Amniotic stem cell (primary cell): ENCODE measurements at regions not wholly inside any gene's neighbourhood (a gene's known extent, or its start where the extent isn't known, plus 50 kb on each side); places are given as distances from the start of the nearest gene placed in this dataset.
"Not testable (repeated sequence)": the region's sequence is repeated elsewhere in the genome, so short reads cannot be mapped to it uniquely, and the experiment has no call there.

Source experiments
- DNase-seq: peaks from one replicate; lab custom pipeline; 2025; lab: John Stamatoyannopoulos, UW

DNA sequence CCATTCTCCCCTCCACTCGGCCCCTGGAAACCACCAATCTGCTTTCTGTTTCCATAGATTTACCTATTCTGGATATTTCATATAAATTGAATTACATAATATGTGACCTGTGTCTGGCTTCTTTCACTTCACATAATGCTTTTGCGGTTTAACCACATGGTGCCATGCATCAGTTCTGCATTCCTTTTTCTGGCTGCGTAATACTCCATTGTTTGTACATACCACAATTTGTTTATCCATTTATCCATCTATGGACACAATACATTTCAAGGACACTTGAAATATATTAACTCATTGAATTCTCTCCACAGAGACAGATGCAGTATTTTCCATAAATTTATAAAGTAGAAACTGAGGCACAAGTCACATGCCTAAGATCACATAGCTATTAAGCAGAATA is 110.3 kb upstream of the ETV6 start:
- DNase-seq = no peak

GRCh38 chr12:11540156-11540555 is 109.3 kb upstream of the ETV6 start:
- no peak for DNase-seq

- DNase-seq = no peak
Measured at GRCh38 chr12:11540615-11541310, 108.7 kb upstream of the ETV6 start.

DNA sequence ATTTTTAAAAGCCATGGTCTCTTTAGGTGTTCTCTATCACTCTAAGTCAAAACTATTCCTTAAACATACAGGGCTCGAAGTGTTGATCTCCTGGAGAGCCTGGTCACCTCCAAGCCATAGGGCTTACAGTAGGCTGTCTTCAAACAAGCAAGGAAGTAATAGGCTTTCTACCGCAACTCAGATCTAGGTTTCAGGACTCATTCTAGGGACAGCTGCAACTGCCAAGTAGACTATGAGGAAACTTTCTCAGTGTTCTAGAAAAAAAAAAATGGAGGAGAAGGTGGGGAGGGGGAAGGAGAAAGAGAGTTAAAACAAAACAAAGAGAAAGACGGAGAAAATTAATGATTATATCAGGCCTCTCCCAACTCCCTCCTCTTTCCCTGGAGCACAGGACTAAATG is 106.9 kb upstream of the ETV6 start:
- DNase-seq = no peak

- no peak for DNase-seq
Measured at GRCh38 chr12:11543457-11544158, 105.9 kb upstream of the ETV6 start.

GRCh38 chr12:11545484-11546330 is 103.8 kb upstream of the ETV6 start:
- DNase-seq = no peak

GRCh38 chr12:11546582-11547270 is 102.7 kb upstream of the ETV6 start:
- not testable (repeated sequence) for DNase-seq

DNA sequence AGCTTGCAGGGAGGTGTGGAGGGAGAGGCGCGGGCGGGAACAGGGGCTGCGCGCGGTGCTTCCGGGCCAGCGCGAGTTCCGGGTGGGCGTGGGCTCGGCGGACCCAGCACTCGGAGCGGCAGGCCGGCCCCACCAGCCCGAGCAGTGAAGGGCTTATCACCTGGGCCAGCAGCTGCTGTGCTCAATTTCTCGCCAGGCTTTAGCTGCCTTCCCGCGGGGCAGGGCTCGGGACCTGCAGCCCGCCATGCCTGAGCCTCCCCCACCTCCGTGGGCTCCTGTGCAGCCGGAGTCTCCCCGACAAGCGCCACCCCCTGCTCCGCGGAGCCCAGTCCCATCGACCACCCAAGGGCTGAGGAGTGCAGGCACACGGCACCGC is 102.2 kb upstream of the ETV6 start:
- not testable (repeated sequence) for DNase-seq

DNA sequence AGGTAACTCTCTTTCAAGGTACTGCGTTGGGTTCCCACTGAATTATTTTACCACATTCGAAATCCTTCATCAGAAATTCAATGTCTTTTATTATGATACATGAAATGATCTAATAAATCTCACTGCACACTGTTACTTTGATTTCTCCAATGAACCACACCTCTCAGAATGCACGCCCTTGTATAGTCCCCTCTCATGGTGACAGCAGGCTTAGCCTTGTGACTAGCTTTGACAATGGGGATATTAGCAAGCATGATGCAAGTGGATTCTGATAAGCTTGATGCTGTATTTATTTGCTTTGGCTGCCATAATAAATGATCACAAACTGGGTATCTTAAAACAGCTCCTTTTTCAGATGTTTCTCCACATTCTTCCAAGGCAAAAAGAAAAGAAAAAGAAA is 100.4 kb upstream of the ETV6 start:
- no peak for DNase-seq

DNA sequence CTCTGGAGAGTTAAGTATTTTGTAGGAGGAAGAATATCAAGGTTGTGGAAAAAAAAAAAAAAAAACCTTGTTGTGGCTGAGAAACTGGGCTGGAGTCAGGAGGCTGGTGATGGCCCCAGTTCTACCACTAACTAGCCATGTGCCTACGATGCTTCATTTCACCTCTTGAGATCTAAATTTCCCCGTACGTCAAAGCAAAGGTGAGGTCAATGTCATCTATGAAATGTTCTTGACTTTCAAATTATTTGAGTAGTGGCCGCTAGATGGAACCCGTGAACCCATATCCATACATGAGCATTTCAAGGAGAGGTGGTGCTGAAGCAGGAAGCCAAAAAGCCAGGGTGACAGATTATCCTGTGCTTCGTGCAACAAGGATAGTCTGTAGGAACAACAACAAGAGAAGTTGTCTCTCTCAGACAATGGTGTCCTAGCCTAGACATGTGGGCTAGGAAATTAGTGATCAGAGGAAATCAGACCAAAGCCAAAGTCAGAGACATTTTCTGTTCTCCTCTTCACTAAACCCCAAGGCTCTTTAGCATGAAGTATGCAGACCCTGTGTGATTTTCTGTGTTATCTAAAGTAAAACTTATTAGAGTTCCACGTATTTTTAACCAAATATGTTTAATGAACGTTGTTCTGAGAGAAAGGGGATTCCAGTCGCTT is 95.5 kb upstream of the ETV6 start:
- DNase-seq = peak; percentile 43

- DNase-seq = no peak
Measured at GRCh38 chr12:11555195-11555594, 94.3 kb upstream of the ETV6 start.

DNA sequence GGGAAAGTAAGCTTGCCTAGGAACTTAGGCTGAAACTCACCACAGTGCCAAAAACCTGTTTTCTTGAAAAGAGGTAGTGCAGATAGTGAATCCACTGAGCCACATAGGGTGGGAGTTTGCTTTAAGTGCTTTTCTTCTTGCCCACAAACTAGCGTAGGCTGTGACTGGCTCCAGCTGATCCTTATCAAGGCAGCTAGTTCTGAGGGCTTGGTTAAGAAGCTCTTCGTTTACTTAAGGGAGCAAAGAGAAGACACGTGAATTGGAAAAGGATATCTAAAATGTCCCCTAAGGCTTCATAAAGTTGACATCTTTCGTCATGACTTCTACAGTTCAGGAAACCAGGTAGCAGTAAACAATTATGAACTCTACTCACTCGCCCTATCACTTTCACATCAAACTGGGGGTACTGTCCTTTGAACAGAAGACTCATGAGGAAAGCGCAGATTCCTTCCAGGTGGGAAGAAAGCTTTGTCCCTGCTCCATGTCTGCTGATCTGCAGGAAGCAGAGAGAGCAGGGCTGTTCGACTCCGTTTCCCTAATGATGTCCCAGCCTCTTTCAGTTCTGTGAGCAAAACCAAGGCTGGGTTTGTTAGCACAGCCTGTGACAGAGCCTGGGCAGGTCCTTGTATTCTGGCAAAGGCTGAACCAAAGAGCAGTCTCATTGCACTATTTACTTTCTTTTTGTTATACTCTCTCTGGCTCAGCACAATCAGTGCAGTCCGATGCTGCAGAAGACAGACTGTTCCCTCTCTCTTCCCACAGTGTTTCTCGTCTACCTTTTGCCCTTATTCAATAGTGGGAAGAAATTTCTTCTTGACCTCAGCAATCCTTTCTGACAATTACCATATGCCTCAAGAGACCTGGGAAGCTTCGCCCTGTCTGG is 93.5 kb upstream of the ETV6 start:
- DNase-seq = no peak

DNA sequence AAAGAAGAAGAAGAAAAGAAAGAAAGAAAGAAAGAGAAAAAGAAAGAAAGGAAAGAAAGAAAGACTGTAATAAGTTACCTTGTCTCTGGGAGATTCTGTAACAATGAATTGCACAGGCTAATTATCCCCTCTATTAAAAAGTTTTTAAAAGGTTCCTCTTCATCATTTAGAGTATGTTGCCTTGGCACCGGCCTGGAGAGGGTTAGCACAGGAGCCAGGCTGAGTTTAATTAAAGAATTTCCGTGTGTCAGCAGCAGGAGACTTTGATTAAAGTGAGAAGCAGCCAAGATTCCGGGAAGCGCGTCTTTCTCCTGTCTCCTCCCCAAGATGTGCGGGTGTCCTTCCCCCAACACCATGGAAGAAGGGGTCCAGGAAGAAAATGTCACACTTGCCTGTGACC is 92.8 kb upstream of the ETV6 start:
- DNase-seq = no peak

- no peak for DNase-seq
Measured at GRCh38 chr12:11559626-11560340, 89.7 kb upstream of the ETV6 start.

- no peak for DNase-seq
Measured at GRCh38 chr12:11561411-11561810, 88.1 kb upstream of the ETV6 start.

- DNase-seq = no peak
Measured at GRCh38 chr12:11563785-11564739, 85.4 kb upstream of the ETV6 start.

- no peak for DNase-seq
Measured at GRCh38 chr12:11564984-11565651, 84.4 kb upstream of the ETV6 start.

DNA sequence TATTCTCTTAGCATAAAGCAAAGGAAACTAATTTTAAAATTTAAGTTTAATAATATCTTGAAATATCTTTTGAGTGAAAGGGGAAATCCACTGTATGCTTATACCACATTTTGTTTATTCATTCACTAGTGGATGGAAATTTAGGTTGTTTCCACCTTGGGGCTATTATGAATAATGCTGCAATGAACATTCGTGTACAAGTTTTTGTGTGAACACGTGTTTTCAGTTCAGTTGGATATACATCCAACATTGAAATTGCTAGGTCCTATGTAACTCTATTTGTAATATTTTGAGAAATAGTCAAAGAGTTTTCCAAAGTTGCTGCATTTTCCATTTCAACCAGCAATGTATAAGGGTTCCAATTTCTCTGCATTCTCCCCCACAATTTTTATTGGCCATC is 83.7 kb upstream of the ETV6 start:
- no peak for DNase-seq
